HG02623 (cell line): ENCODE measurements at regions not wholly inside any gene's neighbourhood (a gene's known extent, or its start where the extent isn't known, plus 50 kb on each side); places are given as distances from the start of the nearest gene placed in this dataset.

Experiments used
- ATAC-seq: cut with Tn5 transposase; IDR thresholded peaks from one replicate; pipeline ENCODE4 v1.9.1; 2021; ENCODE audit warnings: moderate library complexity; ENCODE audit not compliant: unreplicated experiment

DNA sequence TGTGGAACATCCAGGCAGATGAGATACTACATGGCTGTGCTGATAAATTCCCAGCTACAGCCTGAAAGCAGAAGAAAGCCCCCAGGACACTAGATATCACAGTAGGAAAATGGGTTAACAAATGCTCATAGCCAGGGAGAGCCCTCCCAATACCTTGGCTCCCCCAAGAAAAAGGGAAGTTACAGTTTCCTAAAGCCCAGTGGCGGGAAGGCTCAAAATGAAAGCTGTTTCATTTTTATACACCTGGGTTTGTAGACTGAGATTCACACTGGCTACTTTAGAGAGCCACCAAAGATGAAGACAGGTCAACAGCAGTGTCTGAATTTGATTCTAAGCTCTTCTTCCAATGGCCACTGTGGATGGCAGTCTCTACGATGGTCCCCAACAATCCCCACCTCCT is 55.0 kb upstream of the TOPAZ1 start:
- no peak for ATAC-seq
